Suppressor macrophage treated with lipopolysaccharide for 4 hours (primary cell): ENCODE measurements at regions not wholly inside any gene's neighbourhood (a gene's known extent, or its start where the extent isn't known, plus 50 kb on each side); places are given as distances from the start of the nearest gene placed in this dataset.
"Not testable (repeated sequence)": the region's sequence is repeated elsewhere in the genome, so short reads cannot be mapped to it uniquely, and the experiment has no call there.

Source experiments
- DNase-seq: peaks from one replicate; pipeline ENCODE4 v3.0.0-alpha.2; 2020

GRCh38 chr4:138891631-138892031 lies 124.0 kb upstream of the NOCT start:
- no peak for DNase-seq

GRCh38 chr4:138890891-138891570 lies 124.5 kb upstream of the NOCT start:
- no peak for DNase-seq

- DNase-seq: no peak
Observed at GRCh38 chr4:138889216-138889615, 126.4 kb upstream of the NOCT start.

GRCh38 chr4:138887741-138888140 lies 127.8 kb upstream of the NOCT start:
- DNase-seq: no peak

GRCh38 chr4:138887341-138887740 lies 128.2 kb upstream of the NOCT start:
- no peak for DNase-seq

GRCh38 chr4:138879757-138880156 lies 135.8 kb upstream of the NOCT start:
- no peak for DNase-seq

- DNase-seq: no peak
Observed at GRCh38 chr4:138875891-138876608, 139.5 kb upstream of the NOCT start.

GRCh38 chr4:138871555-138871875 lies 144.1 kb upstream of the NOCT start:
- DNase-seq: no peak

- peak; percentile 75 for DNase-seq
Observed at GRCh38 chr4:138870737-138871554, 144.6 kb upstream of the NOCT start.

- DNase-seq: no peak
Observed at GRCh38 chr4:138869631-138870030, 145.9 kb upstream of the NOCT start.

GRCh38 chr4:138869165-138869564 lies 146.4 kb upstream of the NOCT start:
- no peak for DNase-seq

- no peak for DNase-seq
Observed at GRCh38 chr4:138868562-138868961, 147.0 kb upstream of the NOCT start.

GRCh38 chr4:138867404-138867803 lies 148.2 kb upstream of the NOCT start:
- no peak for DNase-seq

- no peak for DNase-seq
Observed at GRCh38 chr4:138866314-138866713, 149.3 kb upstream of the NOCT start.

GRCh38 chr4:138865765-138866164 lies 149.8 kb upstream of the NOCT start:
- no peak for DNase-seq

GRCh38 chr4:138864961-138865720 lies 150.4 kb upstream of the NOCT start:
- no peak for DNase-seq

- DNase-seq: no peak
Observed at GRCh38 chr4:138863160-138863559, 152.4 kb upstream of the NOCT start.

GRCh38 chr4:138861135-138861534 lies 154.4 kb upstream of the NOCT start:
- no peak for DNase-seq

GRCh38 chr4:138860357-138860756 lies 155.2 kb upstream of the NOCT start:
- not testable (repeated sequence) for DNase-seq

- DNase-seq: no peak
Observed at GRCh38 chr4:138859254-138859653, 156.3 kb upstream of the NOCT start.

- DNase-seq: no peak
Observed at GRCh38 chr4:138858419-138858818, 157.2 kb upstream of the NOCT start.

GRCh38 chr4:138857416-138857815 lies 158.2 kb upstream of the NOCT start:
- no peak for DNase-seq

GRCh38 chr4:138852681-138853080 lies 162.9 kb upstream of the NOCT start:
- DNase-seq: no peak
